ENCODE measurements at regions not wholly inside any gene's neighbourhood (a gene's known extent, or its start where the extent isn't known, plus 50 kb on each side); places are given as distances from the start of the nearest gene placed in this dataset.
"Not testable (repeated sequence)": the region's sequence is repeated elsewhere in the genome, so short reads cannot be mapped to it uniquely, and the experiment has no call there.

- H3K27me3 ChIP-seq; H3K27ac ChIP-seq; H3K9me3 ChIP-seq; H3K4me3 ChIP-seq; intact Hi-C loops (cut with DNase I; ENCODE audit: low total_unique reads); H3K36me3 ChIP-seq; DNase-seq; H3K4me1 ChIP-seq: not testable (repeated sequence)
- TF ChIP-seq CTCF (IDR thresholded peaks at IDR 0.05): peak in 1 of 4 experiments; percentile 8
Measured at GRCh38 chr17:46424187-46424884, 62.8 kb upstream of the ARL17B start.

GRCh38 chr17:46417907-46418306, 56.3 kb upstream of the ARL17B start:
- H3K36me3 ChIP-seq; H3K9me3 ChIP-seq; H3K4me3 ChIP-seq; H3K27ac ChIP-seq; H3K4me1 ChIP-seq; intact Hi-C loops (cut with DNase I; ENCODE audit: low total_unique reads); H3K27me3 ChIP-seq; DNase-seq: not testable (repeated sequence)

GRCh38 chr17:46417261-46417660, 55.7 kb upstream of the ARL17B start:
- DNase-seq, H3K27ac ChIP-seq: not testable (repeated sequence)

GRCh38 chr17:46414559-46414958, 53.0 kb upstream of the ARL17B start:
- DNase-seq; intact Hi-C loops (cut with DNase I; ENCODE audit: low total_unique reads); H3K27ac ChIP-seq; H3K4me3 ChIP-seq; H3K4me1 ChIP-seq; H3K27me3 ChIP-seq; H3K9me3 ChIP-seq; H3K36me3 ChIP-seq: not testable (repeated sequence)

More at GRCh38 chr17:46417261-46417660, 55.7 kb upstream of the ARL17B start:
- H3K9me3 ChIP-seq; H3K4me3 ChIP-seq; intact Hi-C loops (cut with DNase I; ENCODE audit: low total_unique reads); H3K4me1 ChIP-seq; H3K27me3 ChIP-seq; H3K36me3 ChIP-seq: not testable (repeated sequence)

GRCh38 chr17:46412156-46412555, 50.6 kb upstream of the ARL17B start:
- H3K4me1 ChIP-seq; DNase-seq; H3K27me3 ChIP-seq; H3K27ac ChIP-seq; H3K9me3 ChIP-seq; intact Hi-C loops (cut with DNase I; ENCODE audit: low total_unique reads); H3K4me3 ChIP-seq; H3K36me3 ChIP-seq: not testable (repeated sequence)

GRCh38 chr17:46411172-46411852, 49.7 kb upstream of the ARL17B start:
- H3K27ac ChIP-seq; H3K4me1 ChIP-seq; H3K36me3 ChIP-seq; intact Hi-C loops (cut with DNase I; ENCODE audit: low total_unique reads); H3K4me3 ChIP-seq; DNase-seq; H3K9me3 ChIP-seq; H3K27me3 ChIP-seq: not testable (repeated sequence)
